Heart right ventricle (tissue), 16 donors: ENCODE measurements at regions not wholly inside any gene's neighbourhood (a gene's known extent, or its start where the extent isn't known, plus 50 kb on each side); places are given as distances from the start of the nearest gene placed in this dataset.
"Not testable (repeated sequence)": the region's sequence is repeated elsewhere in the genome, so short reads cannot be mapped to it uniquely, and the experiment has no call there.

Source experiments
- ATAC-seq, 8 donors: fragments of 200-7000 bp; cut with Tn5 transposase; one replicate each; pipeline ENCODE4 v1.9.1; 2020; ENCODE audit warnings: mild to moderate bottlenecking in 8 of 8, moderate library complexity in 8 of 8, moderate number of reproducible peaks in 1 of 8
- DNase-seq, 2 donors: peaks; one replicate each; pipeline ENCODE4 v3.0.0-alpha.2; 2020
- H3K27ac ChIP-seq, 10 donors: fragments of 200-600 bp; sonication (generic) in 2 of 10; one replicate each; pipeline versions ENCODE4 v1.5.0 to v1.8.0; 2020 to 2022; ENCODE audit warnings: mild to moderate bottlenecking in 3 of 10
- H3K27me3 ChIP-seq, 7 donors: fragments of 200-600 bp; one replicate each; pipeline ENCODE4 v1.8.0; 2021 to 2022; ENCODE audit warnings: mild to moderate bottlenecking in 2 of 7
- H3K36me3 ChIP-seq, 9 donors: fragments of 200-600 bp; sonication (generic) in 1 of 9; one replicate each; pipeline versions ENCODE4 v1.5.0 to v1.8.0; 2020 to 2022; ENCODE audit warnings: mild to moderate bottlenecking in 2 of 9
- H3K4me1 ChIP-seq, 9 donors: fragments of 200-600 bp; sonication (generic) in 1 of 9; one replicate each; pipeline versions ENCODE4 v1.5.0 to v1.8.0; 2020 to 2022; ENCODE audit warnings: mild to moderate bottlenecking in 4 of 9
- H3K4me3 ChIP-seq, 10 donors: fragments of 200-600 bp; sonication (generic) in 2 of 10; one replicate each; pipeline versions ENCODE4 v1.5.0 to v1.8.0; 2020 to 2022; ENCODE audit warnings: mild to moderate bottlenecking in 7 of 10, moderate library complexity in 2 of 10
- H3K9me3 ChIP-seq, 11 donors: fragments of 200-600 bp in 10 of 11; sonication (generic) in 2 of 11; one replicate each; pipeline versions ENCODE4 v1.5.0 to v1.8.0; 2013 to 2022; ENCODE audit warnings: mild to moderate bottlenecking in 2 of 11, control low read depth in 1 of 11, moderate library complexity in 1 of 11
- WGBS, 2 donors: extraction: QIAGEN DNeasy Blood & Tissue Kit; methylation state at CpG; one replicate each; pipeline ENCODE4 v1.1.7; 2013; ENCODE audit warnings: inconsistent platforms in 1 of 2; 5-methylcytosine and 5-hydroxymethylcytosine counted together
- intact Hi-C, 10 donors: fragments of 100-400 bp; cut with DNase I; formaldehyde crosslinking; loops; one replicate each; pipeline versions ENCODE4 v1.11.1 to v1.14.2; 2022
- TF ChIP-seq, protein P1 (sequence below), 9 donors: fragments of 200-600 bp; sonication (generic) in 2 of 9; IDR thresholded peaks; one replicate each; pipeline versions ENCODE4 v1.5.0 to v1.8.0; 2021 to 2022; ENCODE audit warnings: antibody characterized with exemption in 9 of 9, mild to moderate bottlenecking in 5 of 9, moderate library complexity in 1 of 9
- donor health status: Arrhythmogenic right ventricular cardiomyopathy.
- donor health status: ischemic (EF 13 %, LVEDD 7.1; RV severe dilation, severe dysfunction).
- donor health status: healthy with polysubstance abuse.
- donor health status: DM: no; HTN: yes; CAD: no.
- donor health status: DM: no; HTN: no; CAD: no.
- donor health status: ischemic (EF 25% LVEDD 6.9; RV normal size, moderate dysfunction).
- donor health status: ischemic (EF 25% LVEDD 5.7; RV mildly dilated, moderate dysfunction).
- donor health status: healthy.
- donor health status: DM: yes; HTN: yes; CAD: no.
- donor health status: Ischemic cardiomyopathy.
- donor health status: ischemic (EF 35%, LVEDD 5.7; RV mildly dilated, moderate dysfunction).
- donor health status: nonischemic (EF 11% LVEDD 7.7; RV severe dilation, severe dysfunction).
- donor health status: DM: yes; HTN: yes; CAD: no.
- donor health status: PGD.
- donor health status: ischemic (EF 29% LVEDD 5.4; RV normal size, mild dysfunction).
- donor health status: nonischemic (EF 23%, LVEDD 6.1; RV moderate dilation, normal function).

DNA sequence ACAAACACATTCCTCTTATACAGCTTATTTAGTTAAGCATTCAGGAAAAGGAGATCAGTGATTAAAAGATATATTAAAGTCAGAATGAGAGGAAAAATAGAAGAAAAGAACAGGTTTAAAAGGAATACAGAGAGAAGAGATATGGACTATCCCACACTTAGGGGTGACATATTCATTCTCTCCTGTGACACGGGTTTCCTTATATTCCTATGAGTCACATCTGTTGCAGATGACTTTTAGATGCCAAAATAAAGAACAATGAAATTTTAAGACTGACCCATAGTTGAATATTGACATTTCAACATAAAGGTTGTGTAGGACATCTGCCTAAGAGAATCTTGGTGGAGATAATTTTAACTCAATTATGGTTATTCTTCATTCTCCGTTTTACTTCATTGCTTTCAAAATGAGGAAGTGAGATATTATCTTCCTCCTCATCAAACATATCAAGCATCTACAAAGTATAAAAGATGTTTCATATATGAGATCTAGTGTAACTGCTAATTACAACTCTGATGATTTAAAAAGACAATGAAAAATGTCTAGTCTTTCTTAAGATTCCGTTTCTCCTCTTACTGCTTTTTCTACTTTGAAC, 1336.7 kb upstream of the CITED2 start:
- no peaks in the 10 kb centered on the region for H3K27me3 ChIP-seq
- ATAC-seq (no peak), DNase-seq (no peak)
- H3K4me1 ChIP-seq: peaks cover 0 to 6% (median 0%) of the 10 kb centered on the region in 9 donors
- no peak overlapping the region for H3K4me3 ChIP-seq
- intact Hi-C loops: no loop called here
- TF ChIP-seq, protein P1, sequence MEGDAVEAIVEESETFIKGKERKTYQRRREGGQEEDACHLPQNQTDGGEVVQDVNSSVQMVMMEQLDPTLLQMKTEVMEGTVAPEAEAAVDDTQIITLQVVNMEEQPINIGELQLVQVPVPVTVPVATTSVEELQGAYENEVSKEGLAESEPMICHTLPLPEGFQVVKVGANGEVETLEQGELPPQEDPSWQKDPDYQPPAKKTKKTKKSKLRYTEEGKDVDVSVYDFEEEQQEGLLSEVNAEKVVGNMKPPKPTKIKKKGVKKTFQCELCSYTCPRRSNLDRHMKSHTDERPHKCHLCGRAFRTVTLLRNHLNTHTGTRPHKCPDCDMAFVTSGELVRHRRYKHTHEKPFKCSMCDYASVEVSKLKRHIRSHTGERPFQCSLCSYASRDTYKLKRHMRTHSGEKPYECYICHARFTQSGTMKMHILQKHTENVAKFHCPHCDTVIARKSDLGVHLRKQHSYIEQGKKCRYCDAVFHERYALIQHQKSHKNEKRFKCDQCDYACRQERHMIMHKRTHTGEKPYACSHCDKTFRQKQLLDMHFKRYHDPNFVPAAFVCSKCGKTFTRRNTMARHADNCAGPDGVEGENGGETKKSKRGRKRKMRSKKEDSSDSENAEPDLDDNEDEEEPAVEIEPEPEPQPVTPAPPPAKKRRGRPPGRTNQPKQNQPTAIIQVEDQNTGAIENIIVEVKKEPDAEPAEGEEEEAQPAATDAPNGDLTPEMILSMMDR (IDR thresholded peaks at IDR 0.05): no peak
- H3K36me3 ChIP-seq: no peaks in the 10 kb centered on the region
- H3K27ac ChIP-seq: no peak overlapping the region
- 69 to 73% methylated on average over 3 of the region's 3 CpGs for WGBS, 2 donors
- H3K9me3 ChIP-seq: peaks cover 0 to 19% (median 9%) of the 10 kb centered on the region in 11 donors

DNA sequence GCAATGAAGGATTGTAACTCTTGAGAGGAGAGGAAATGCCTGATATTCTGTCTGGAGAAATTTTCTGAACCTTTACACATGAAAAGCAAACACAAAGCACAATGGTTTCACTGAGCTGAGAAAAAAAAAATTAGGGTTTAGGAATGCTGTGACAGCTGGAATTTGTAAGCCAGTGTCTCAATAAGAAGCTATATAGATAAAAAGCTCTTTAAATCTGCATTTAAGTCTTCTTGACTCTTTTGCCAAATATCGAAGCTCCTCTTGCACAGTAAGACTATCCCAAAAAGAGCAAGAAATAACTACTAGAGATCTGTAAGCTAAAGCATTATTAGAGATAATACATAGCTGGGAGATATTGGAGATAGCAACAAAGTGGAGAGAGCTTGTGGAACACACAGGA, 1334.0 kb upstream of the CITED2 start:
- Histone ChIP-seq H3K27ac (no peak overlapping the region), H3K27me3 (no peaks in the 10 kb centered on the region), H3K36me3 (no peaks in the 10 kb centered on the region), H3K4me1 (peaks cover 0 to 6% (median 0%) of the 10 kb centered on the region in 9 donors), H3K4me3 (no peak overlapping the region), H3K9me3 (peaks cover 0 to 17% (median 3%) of the 10 kb centered on the region in 11 donors)
- WGBS, 2 donors: 60 to 69% methylated on average over 1 of the region's 1 CpG
- intact Hi-C loops: no loop called here
- TF ChIP-seq, protein P1 (IDR thresholded peaks at IDR 0.05): no peak
- ATAC-seq: no peak
- no peak for DNase-seq

DNA sequence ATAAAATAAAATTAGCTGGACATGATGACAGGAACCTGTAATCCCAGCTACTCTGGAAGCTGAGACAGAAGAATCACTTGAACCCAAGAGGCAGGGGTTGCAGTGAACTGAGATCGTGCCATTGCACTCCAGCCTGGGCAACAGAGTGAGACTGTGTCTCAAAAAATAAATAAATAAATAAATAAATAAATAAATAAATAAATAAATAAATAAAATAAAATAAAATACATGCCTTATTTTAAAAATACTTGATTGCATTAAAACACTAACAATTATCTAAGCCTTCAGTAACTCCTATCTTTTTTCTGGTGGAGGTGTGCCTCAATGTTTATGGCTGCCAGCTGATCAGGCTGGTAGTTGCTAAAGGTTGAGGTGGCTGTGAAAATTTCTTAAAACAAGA, 1329.6 kb upstream of the CITED2 start:
- ATAC-seq, DNase-seq, H3K27me3 ChIP-seq, H3K27ac ChIP-seq, intact Hi-C loops, H3K4me3 ChIP-seq, H3K36me3 ChIP-seq, H3K4me1 ChIP-seq: not testable (repeated sequence)
- 96 to 100% methylated on average over 1 of the region's 1 CpG for whole genome bisulfite sequencing, 2 donors
- H3K9me3 ChIP-seq: peaks cover 0 to 19% (median 3%) of the 10 kb centered on the region in 11 donors

DNA sequence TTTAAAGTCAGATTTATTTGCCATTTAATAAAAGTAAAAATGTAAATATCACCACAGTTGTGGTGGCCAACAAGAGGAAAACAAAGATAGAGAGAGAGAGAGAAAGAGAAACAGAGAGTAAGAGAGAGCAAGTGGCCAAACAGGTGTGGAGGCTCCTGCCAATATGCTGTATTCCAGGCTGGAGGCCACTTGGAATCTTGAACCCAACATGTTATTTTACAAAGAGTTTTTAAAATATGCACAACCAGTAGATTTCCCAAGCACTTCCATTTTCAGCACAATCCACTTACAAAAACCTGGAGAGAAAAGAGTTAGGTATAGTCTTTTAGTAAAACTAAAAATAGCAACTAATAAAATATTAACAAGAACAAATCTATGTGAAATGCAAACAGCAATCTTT, 1323.1 kb upstream of the CITED2 start:
- intact Hi-C loops: no loop called here
- H3K4me3 ChIP-seq: no peak overlapping the region
- ATAC-seq (no peak), DNase-seq (no peak)
- H3K27me3 ChIP-seq: no peaks in the 10 kb centered on the region
- no peak overlapping the region for H3K27ac ChIP-seq
- H3K4me1 ChIP-seq: no peaks in the 10 kb centered on the region
- TF ChIP-seq, protein P1 (IDR thresholded peaks at IDR 0.05): no peak
- H3K9me3 ChIP-seq: peaks cover 0 to 29% (median 3%) of the 10 kb centered on the region in 11 donors
- no peaks in the 10 kb centered on the region for H3K36me3 ChIP-seq

DNA sequence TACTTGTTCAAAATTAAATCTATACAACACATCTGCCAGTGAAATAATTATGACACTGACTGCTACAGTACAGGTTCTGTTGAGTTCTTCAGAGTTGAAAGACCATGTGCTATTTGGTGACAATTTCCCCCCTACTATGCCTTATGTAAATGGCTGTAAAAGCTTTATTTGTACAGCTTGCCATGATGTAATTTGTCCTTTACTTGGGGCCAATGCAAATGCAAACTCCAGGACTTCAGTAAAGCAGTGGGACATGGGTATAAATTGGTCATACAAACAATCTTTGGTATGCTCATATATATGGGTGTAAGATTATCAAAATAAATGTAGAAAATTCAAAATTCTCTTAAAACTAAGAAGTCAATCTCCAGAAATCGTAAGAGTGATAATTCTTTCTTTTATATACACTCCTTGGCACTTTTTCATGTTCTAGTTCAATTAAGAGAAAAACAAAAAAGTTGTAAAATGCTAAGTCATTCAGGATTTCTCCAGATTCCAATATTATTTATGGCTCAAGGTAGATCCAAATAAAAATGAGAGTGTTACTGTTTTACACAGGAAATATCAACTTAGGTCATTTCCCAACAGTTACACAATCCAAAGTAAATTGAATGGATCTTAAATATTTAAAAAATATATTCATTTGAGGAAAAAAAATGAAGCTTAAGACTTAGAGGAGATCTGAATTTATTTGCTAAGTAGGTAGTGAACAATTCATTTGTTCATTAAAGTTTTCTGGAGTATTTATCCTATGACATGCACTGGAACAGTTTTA, 1310.5 kb upstream of the CITED2 start:
- Histone ChIP-seq H3K4me3 (no peak overlapping the region), H3K36me3 (no peaks in the 10 kb centered on the region), H3K27ac (no peak overlapping the region), H3K9me3 (no peaks in the 10 kb centered on the region), H3K27me3 (no peaks in the 10 kb centered on the region), H3K4me1 (no peaks in the 10 kb centered on the region)
- ATAC-seq (no peak), DNase-seq (no peak)
- 75 to 92% methylated on average over 1 of the region's 1 CpG for WGBS, 2 donors
- TF ChIP-seq, protein P1 (IDR thresholded peaks at IDR 0.05): no peak
- intact Hi-C loops: no loop called here
